IPS-NIHi11 (cell line): ENCODE measurements at regions not wholly inside any gene's neighbourhood (a gene's known extent, or its start where the extent isn't known, plus 50 kb on each side); places are given as distances from the start of the nearest gene placed in this dataset.
"Not testable (repeated sequence)": the region's sequence is repeated elsewhere in the genome, so short reads cannot be mapped to it uniquely, and the experiment has no call there.

ENCODE experiments used
- DNase-seq: peaks from one replicate; pipeline ENCODE4 v3.0.0; 2012; ENCODE audit warnings: mixed read lengths, low spot score

GRCh38 chr3:178967177-178967532 lies 104.5 kb downstream of the ZMAT3 start:
- DNase-seq = no peak

- DNase-seq = peak; percentile 21
Observed at GRCh38 chr3:178966299-178967176, 105.1 kb downstream of the ZMAT3 start.

- DNase-seq = no peak
Observed at GRCh38 chr3:178964551-178964950, 107.1 kb downstream of the ZMAT3 start.

GRCh38 chr3:178960918-178961317 lies 110.7 kb downstream of the ZMAT3 start:
- DNase-seq = no peak

- no peak for DNase-seq
Observed at GRCh38 chr3:178960181-178960580, 111.4 kb downstream of the ZMAT3 start.

GRCh38 chr3:178950676-178951075 lies 120.9 kb downstream of the ZMAT3 start:
- DNase-seq = no peak

- no peak for DNase-seq
Observed at GRCh38 chr3:178949896-178950295, 121.7 kb downstream of the ZMAT3 start.

- no peak for DNase-seq
Observed at GRCh38 chr3:178948546-178948945, 123.1 kb downstream of the ZMAT3 start.

- no peak for DNase-seq
Observed at GRCh38 chr3:178947738-178948137, 123.9 kb downstream of the ZMAT3 start.

- DNase-seq = not testable (repeated sequence)
Observed at GRCh38 chr3:178942261-178942660, 129.3 kb downstream of the ZMAT3 start.

GRCh38 chr3:178930116-178930515 lies 141.5 kb downstream of the ZMAT3 start:
- DNase-seq = no peak

GRCh38 chr3:178916223-178916622 lies 155.4 kb downstream of the ZMAT3 start:
- DNase-seq = no peak

GRCh38 chr3:178915365-178915764 lies 156.2 kb downstream of the ZMAT3 start:
- no peak for DNase-seq

GRCh38 chr3:178907081-178907480 lies 164.5 kb downstream of the ZMAT3 start:
- no peak for DNase-seq

- no peak for DNase-seq
Observed at GRCh38 chr3:178901204-178901603, 170.4 kb downstream of the ZMAT3 start.

- no peak for DNase-seq
Observed at GRCh38 chr3:178900029-178900646, 171.5 kb downstream of the ZMAT3 start.

- no peak for DNase-seq
Observed at GRCh38 chr3:178895178-178895789, 176.3 kb downstream of the ZMAT3 start.
